Stomach (tissue), 8 donors: ENCODE measurements at regions not wholly inside any gene's neighbourhood (a gene's known extent, or its start where the extent isn't known, plus 50 kb on each side); places are given as distances from the start of the nearest gene placed in this dataset.

Source experiments
- DNase-seq, 2 donors: peaks; one replicate each; pipeline versions ENCODE4 v3.0.0 to v3.0.0-alpha.2; 2013 to 2019
- H3K27ac ChIP-seq, 5 donors: fragments of 200-600 bp in 4 of 5; sonication (generic) in 4 of 5; one replicate each; pipeline ENCODE4 v1.5.1; 2013 to 2019; ENCODE audit warnings: mild to moderate bottlenecking in 1 of 5, moderate library complexity in 1 of 5
- H3K27me3 ChIP-seq, 3 donors: fragments of 200-600 bp; sonication (generic); one replicate each; pipeline ENCODE4 v1.5.1; 2017 to 2019; ENCODE audit warnings: mixed run types in 1 of 3
- H3K36me3 ChIP-seq, 4 donors: fragments of 200-600 bp; sonication (generic); 1 replicate in 3 of 4; 2 replicates in 1 of 4; pipeline ENCODE4 v1.5.1; 2016 to 2019
- H3K4me1 ChIP-seq, 4 donors: fragments of 200-600 bp; sonication (generic); one replicate each; pipeline ENCODE4 v1.5.1; 2016 to 2019
- H3K4me3 ChIP-seq, 4 donors: fragments of 200-600 bp; sonication (generic) in 3 of 4; one replicate each; pipeline ENCODE4 v1.5.1; 2016 to 2019; ENCODE audit warnings: mild to moderate bottlenecking in 1 of 4
- H3K9me3 ChIP-seq, 4 donors: fragments of 200-600 bp; sonication (generic); one replicate each; pipeline ENCODE4 v1.5.1; 2016 to 2019
- CTCF ChIP-seq, 7 experiments: fragments of 450-650 bp in 4 of 7; fragments of 200-600 bp in 3 of 7; sonication (generic) in 3 of 7; IDR thresholded peaks; one replicate each; pipeline ENCODE4 v1.5.1; 2016 to 2019; ENCODE audit warnings: antibody characterized with exemption in 7 of 7, control low read depth in 2 of 7, mild to moderate bottlenecking in 1 of 7
- EP300 ChIP-seq: sonication (generic); formaldehyde crosslinking; IDR thresholded peaks from one replicate; pipeline ENCODE4 v1.6.1; 2017; ENCODE audit warnings: antibody characterized with exemption
- POLR2A ChIP-seq, 4 donors: fragments of 450-650 bp; IDR thresholded peaks; one replicate each; pipeline ENCODE4 v1.6.1; 2016; ENCODE audit warnings: antibody characterized with exemption in 4 of 4, control low read depth in 2 of 4, mild to moderate bottlenecking in 1 of 4, moderate library complexity in 1 of 4
- POLR2AphosphoS5 ChIP-seq, 3 donors: sonication (generic); formaldehyde crosslinking; IDR thresholded peaks; one replicate each; pipeline ENCODE4 v1.6.1; 2016; ENCODE audit warnings: antibody characterized with exemption in 3 of 3
- WGBS, 5 donors: extraction: QIAGEN DNeasy Blood & Tissue Kit in 3 of 5; methylation state at CpG; one replicate each; pipeline versions ENCODE4 v1.1.5 to v1.1.7; 2013 to 2018; 5-methylcytosine and 5-hydroxymethylcytosine counted together
- intact Hi-C: fragments of 100-400 bp; cut with DNase I; formaldehyde crosslinking; loops from one replicate; pipeline ENCODE4 v1.15.1; 2023; ENCODE audit warnings: low total_unique reads
- donor health status: healthy with polysubstance abuse.
- donor health status: Bipolar disorder and iron deficiency.
- donor health status: healthy.

- TF ChIP-seq POLR2A (IDR thresholded peaks at IDR 0.05) = no peak
- TF ChIP-seq EP300 = no peak
- TF ChIP-seq CTCF (IDR thresholded peaks at IDR 0.05) = no peak
- no peak for TF ChIP-seq POLR2AphosphoS5 (IDR thresholded peaks at IDR 0.05)
- WGBS, 5 donors = 93 to 97% (median 94%) methylated on average over 9 of the region's 9 CpGs
- Histone ChIP-seq H3K27ac (no peak overlapping the region), H3K9me3 (peaks cover 0 to 6% (median 0%) of the 10 kb centered on the region in 4 donors), H3K27me3 (no peaks in the 10 kb centered on the region), H3K4me1 (no peaks in the 10 kb centered on the region), H3K36me3 (no peaks in the 10 kb centered on the region), H3K4me3 (no peak overlapping the region)
- intact Hi-C loops = no loop called here
- DNase-seq = no peak
These were observed 397.2 kb downstream of the AEBP2 start for GRCh38 chr12:19836456-19836855.

- Histone ChIP-seq H3K27ac (no peak overlapping the region), H3K27me3 (no peaks in the 10 kb centered on the region), H3K36me3 (no peaks in the 10 kb centered on the region), H3K4me1 (no peaks in the 10 kb centered on the region), H3K9me3 (peaks cover 0 to 6% (median 0%) of the 10 kb centered on the region in 4 donors), H3K4me3 (no peak overlapping the region)
- DNase-seq = no peak
- 63 to 73% (median 71%) methylated on average over 3 of the region's 3 CpGs for WGBS, 5 donors
- intact Hi-C loops = no loop called here
- TF ChIP-seq POLR2AphosphoS5 (IDR thresholded peaks at IDR 0.05) (no peak), CTCF (IDR thresholded peaks at IDR 0.05) (no peak), POLR2A (IDR thresholded peaks at IDR 0.05) (no peak), EP300 (no peak)
These were observed 398.3 kb downstream of the AEBP2 start for GRCh38 chr12:19837543-19837942.

- intact Hi-C loops = no loop called here
- DNase-seq = no peak
- Histone ChIP-seq H3K9me3 (peaks cover 0 to 3% (median 0%) of the 10 kb centered on the region in 4 donors), H3K27me3 (no peaks in the 10 kb centered on the region), H3K36me3 (no peaks in the 10 kb centered on the region), H3K4me3 (no peak overlapping the region), H3K27ac (no peak overlapping the region), H3K4me1 (peaks cover 0 to under 1% (median 0%) of the 10 kb centered on the region in 4 donors)
- TF ChIP-seq EP300 (no peak), POLR2A (IDR thresholded peaks at IDR 0.05) (no peak), POLR2AphosphoS5 (IDR thresholded peaks at IDR 0.05) (no peak), CTCF (IDR thresholded peaks at IDR 0.05) (no peak)
These were observed 402.2 kb downstream of the AEBP2 start for GRCh38 chr12:19841451-19841850.

- Histone ChIP-seq H3K4me1 (peaks cover 0 to 7% (median 0%) of the 10 kb centered on the region in 4 donors), H3K36me3 (no peaks in the 10 kb centered on the region), H3K9me3 (no peaks in the 10 kb centered on the region), H3K27ac (no peak overlapping the region), H3K27me3 (no peaks in the 10 kb centered on the region), H3K4me3 (no peak overlapping the region)
- DNase-seq = no peak
- intact Hi-C loops = no loop called here
- 59 to 75% (median 73%) methylated on average over 3 of the region's 3 CpGs for WGBS, 5 donors
- no peak for TF ChIP-seq POLR2AphosphoS5 (IDR thresholded peaks at IDR 0.05)
- TF ChIP-seq CTCF (IDR thresholded peaks at IDR 0.05) = no peak
- no peak for TF ChIP-seq EP300
- TF ChIP-seq POLR2A (IDR thresholded peaks at IDR 0.05) = no peak
These were observed 402.8 kb downstream of the AEBP2 start for GRCh38 chr12:19842116-19842515.
